Right lung (tissue), 2 donors: ENCODE measurements at regions not wholly inside any gene's neighbourhood (a gene's known extent, or its start where the extent isn't known, plus 50 kb on each side); places are given as distances from the start of the nearest gene placed in this dataset.
"Not testable (repeated sequence)": the region's sequence is repeated elsewhere in the genome, so short reads cannot be mapped to it uniquely, and the experiment has no call there.

ENCODE experiments used
- DNase-seq, 2 donors: peaks; one replicate each; pipeline ENCODE4 v3.0.0-alpha.2; 2013

- DNase-seq, result no peak
These were observed 201.7 kb downstream of the PTH2R start for GRCh38 chr2:208608122-208608835.

- no peak for DNase-seq
These were observed 202.7 kb downstream of the PTH2R start for GRCh38 chr2:208609166-208609804.

GRCh38 chr2:208615675-208616074, 209.1 kb downstream of the PTH2R start:
- DNase-seq, result not testable (repeated sequence)

DNA sequence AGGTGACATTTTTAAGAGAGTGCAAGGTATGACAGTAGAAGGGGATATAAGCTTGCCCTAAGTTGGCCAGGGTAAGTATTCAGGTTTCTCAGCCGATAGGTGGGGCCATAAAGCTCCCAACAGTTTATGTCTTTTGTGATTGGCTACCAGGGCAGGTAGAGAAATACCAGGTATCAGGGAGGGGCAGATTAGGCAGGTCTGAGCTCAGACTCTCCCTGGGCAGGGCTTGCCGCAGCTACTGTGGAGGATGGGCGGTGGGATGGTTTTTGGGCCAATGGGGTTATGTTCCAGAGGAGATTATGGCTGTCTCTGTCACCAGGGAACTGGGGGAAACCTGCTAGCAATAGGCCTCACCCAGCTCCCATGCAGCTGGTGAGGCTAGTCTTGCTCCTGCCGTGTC, 211.6 kb downstream of the PTH2R start:
- DNase-seq, result no peak

GRCh38 chr2:208619993-208620392, 213.4 kb downstream of the PTH2R start:
- no peak for DNase-seq

- DNase-seq, result no peak
These were observed 213.9 kb downstream of the PTH2R start for GRCh38 chr2:208620487-208620978.

DNA sequence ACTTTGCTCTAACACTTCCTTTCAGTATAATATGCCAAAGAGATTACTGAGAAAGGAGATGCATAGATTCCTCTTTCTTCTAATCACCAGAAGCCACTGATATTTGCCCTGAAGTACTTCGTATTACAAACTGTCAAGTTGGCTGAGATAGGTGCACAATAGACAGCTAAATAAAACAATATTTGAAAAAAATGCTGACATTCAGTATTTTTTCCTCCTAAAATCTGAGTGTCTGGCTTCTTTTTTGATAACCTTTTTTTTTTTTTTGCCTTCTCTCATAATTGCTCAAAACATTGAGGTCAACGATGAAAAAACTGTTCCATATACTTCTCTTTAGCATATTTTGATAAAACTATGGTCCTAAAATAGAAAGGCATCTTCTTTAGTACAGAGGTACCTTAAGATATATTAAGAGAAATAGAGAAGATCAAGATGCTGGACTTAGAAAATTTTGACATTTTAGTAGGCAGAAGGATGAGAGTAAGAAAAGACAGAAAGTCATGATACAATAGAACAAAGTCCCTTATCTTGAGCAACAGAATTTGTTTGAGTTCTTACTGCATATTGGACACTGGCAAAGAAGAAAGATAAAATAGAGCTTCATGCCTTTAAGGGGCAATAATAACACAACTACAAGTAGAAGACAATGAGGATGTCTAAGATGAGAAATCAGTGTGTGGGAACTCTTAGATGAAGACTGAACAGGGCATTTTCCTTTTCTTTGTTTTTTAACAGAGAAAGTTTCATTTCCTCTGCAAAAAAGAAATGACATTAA, 220.7 kb downstream of the PTH2R start:
- no peak for DNase-seq

DNA sequence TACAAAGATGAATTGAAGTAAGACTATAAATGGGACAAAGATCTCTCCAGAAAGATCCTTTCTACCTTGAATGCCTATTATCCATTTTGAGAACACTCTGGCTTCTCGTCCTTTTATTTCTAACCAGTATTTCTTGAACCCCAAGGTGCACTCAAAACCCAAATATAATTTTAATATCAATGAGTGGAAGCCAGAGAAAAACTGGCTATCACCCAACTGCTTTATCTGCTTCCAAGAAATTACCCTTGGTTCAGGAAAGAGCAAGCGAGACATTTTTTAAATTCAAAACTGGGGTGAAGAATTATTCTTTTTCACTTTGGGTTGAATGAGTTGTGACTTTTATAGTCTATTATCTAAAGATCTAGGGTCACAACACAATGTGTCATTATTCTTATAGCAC, 221.3 kb downstream of the PTH2R start:
- DNase-seq, result no peak

DNA sequence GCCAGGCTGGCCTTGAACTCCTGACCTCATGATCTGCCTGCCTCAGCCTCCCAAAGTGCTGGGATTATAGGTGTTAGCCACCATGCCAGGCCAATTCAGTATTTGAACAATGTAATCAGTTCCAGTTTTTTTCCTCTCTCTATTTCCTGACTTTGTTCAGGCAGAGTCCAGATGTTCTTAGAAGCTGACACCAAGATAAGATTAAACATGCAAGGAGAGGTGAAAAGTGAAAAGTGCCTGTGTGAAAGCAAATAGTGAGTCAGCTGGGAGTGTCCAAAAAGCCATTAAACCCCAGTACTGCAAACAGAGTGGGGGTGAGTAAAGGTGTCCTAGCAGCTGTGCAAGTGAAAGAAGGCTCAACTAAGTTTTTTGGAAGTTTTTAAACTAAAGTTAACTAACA, 231.5 kb downstream of the PTH2R start:
- no peak for DNase-seq

GRCh38 chr2:208642125-208642779, 235.7 kb downstream of the PTH2R start:
- DNase-seq, result no peak

DNA sequence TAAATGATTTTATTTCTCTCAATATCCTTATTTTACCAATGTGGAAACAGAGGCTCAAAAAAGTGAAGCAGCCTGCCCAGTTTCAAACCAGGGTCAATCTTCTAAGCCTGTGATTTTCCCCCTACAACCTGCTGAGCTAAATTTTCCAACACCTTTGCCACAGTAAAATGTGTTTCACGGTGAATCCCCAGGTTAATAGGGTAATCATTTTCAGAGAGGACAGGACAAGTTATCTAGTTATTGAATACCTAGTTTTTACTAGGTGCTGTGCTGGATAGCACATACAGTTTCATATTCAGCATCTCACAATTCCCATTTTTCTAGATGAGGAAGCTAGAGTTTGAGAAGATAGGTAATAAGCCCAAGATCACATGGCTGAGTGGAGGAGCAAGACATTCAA, 236.6 kb downstream of the PTH2R start:
- no peak for DNase-seq

DNA sequence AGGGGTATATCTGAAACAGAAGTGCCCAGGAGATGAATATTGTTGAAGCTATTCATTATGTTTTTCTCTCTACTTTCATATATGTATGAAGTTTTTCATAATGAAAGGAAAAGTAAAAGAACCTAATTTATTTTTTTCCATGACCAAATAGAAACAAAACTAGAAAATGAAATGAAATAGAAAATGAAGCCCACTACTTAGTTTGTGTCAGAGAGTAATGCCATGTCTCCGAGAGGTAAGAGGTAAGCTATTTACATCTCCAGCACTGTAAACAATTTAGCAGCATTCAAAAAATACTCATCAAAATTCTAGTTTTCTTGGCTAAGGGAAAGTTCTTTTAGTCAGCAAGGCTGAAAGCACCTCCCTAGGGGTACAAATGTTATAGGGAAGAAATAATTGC, 238.6 kb downstream of the PTH2R start:
- no peak for DNase-seq

DNA sequence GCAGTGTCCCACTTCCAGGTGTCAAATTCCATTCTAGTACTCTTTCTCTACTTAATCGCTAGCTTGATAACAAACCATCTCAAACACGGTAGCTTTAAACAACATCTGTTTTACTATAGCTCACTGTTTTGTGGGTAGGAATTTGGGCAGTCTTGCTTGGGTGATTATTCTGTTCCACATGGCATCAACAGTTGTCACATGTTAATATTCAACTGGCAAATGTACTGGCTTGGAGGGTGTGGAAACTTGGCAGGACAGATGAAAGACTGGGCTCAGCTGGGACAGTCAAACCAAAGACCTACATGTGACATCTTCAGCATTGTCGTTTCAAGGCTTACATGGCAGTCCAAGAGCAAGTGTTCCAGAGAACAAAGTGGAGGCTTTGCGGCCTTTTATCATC, 241.8 kb downstream of the PTH2R start:
- DNase-seq, result no peak

DNA sequence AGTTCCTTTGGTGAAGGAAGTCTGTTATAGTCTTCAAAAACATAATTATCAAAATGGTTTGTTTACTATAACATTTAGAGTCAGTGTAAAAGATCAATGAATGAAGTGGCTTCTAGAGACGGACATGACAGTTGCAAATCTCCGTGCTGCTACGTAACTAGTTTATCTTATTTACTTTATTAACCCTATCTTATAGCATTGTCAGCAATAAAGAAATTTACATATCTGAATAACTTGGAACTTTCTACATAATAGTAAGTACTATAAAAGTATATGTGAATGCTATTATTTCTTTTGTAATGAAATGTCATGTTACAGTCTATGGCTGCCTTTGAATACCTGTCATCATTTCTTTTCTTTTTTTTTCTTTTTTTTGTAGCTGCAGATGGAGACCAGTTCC, 246.8 kb downstream of the PTH2R start:
- DNase-seq, result no peak

GRCh38 chr2:208654056-208654455, 247.5 kb downstream of the PTH2R start:
- no peak for DNase-seq

- no peak for DNase-seq
These were observed 250.9 kb downstream of the PTH2R start for GRCh38 chr2:208657468-208657867.

DNA sequence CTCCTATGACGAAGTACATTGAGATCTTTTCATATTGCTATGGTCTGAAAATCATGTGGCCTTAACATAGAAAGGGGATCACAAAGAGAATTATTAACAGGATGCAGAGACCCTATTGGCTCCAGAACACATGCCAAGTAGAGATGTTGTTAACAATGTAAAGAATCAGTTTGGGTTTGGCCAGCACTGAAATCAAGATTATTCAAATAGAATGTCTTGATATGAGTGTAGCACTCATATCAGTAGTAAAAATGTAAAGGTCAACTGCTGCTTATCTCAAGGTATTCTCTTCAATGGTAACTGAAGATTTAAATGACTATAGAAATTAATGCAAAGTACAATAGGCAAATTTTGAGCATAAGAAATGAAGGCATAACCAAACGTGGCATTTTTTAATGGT, 262.8 kb downstream of the PTH2R start:
- no peak for DNase-seq

DNA sequence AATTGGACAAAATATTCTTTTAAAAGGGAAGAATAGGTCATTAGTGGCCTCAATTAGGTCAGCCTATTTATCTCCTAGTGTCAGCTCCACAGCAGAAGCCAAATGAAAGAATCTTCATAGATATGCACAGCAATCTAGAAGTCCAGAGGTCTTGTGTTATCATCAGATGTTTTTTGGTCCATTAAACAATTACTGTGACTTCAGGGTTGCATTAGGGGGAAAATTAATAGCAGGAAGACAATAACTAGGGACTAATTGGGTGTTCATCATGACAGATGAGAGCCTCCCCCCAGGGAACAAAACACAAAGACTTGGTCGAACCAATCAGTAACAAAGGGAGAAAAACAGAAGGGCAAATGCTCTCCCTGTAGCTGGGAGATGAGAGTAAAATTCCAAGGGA, 264.7 kb downstream of the PTH2R start:
- no peak for DNase-seq

GRCh38 chr2:208671886-208672680, 265.5 kb downstream of the PTH2R start:
- no peak for DNase-seq

GRCh38 chr2:208673631-208674030, 267.0 kb downstream of the PTH2R start:
- DNase-seq, result no peak

- DNase-seq, result no peak
These were observed 268.3 kb downstream of the PTH2R start for GRCh38 chr2:208674919-208675318.
